Mesothelial cell of epicardium (in vitro differentiated cells): ENCODE measurements at regions not wholly inside any gene's neighbourhood (a gene's known extent, or its start where the extent isn't known, plus 50 kb on each side); places are given as distances from the start of the nearest gene placed in this dataset.
"Not testable (repeated sequence)": the region's sequence is repeated elsewhere in the genome, so short reads cannot be mapped to it uniquely, and the experiment has no call there.

Experiments
- DNase-seq, 2 experiments: peaks; one replicate each; pipeline ENCODE4 v3.0.0; 2021; ENCODE audit warnings: low spot score in 2 of 2; ENCODE audit not compliant: unreplicated experiment in 2 of 2
- H3K27ac Mint-ChIP-seq: 2 replicates; pipeline ENCODE4 v1.8.0; 2021; ENCODE audit warnings: mixed read lengths
- H3K27me3 Mint-ChIP-seq: 2 replicates; pipeline ENCODE4 v1.8.0; 2021; ENCODE audit warnings: low read depth, mixed read lengths
- H3K36me3 Mint-ChIP-seq: 2 replicates; pipeline ENCODE4 v1.8.0; 2021; ENCODE audit warnings: mixed read lengths
- H3K4me1 Mint-ChIP-seq: 2 replicates; pipeline ENCODE4 v1.8.0; 2021; ENCODE audit warnings: mixed read lengths
- H3K4me3 Mint-ChIP-seq: 2 replicates; pipeline ENCODE4 v1.8.0; 2021; ENCODE audit warnings: mild to moderate bottlenecking, moderate library complexity, mixed read lengths
- H3K9me3 Mint-ChIP-seq: 2 replicates; pipeline ENCODE4 v1.8.0; 2021; ENCODE audit warnings: mixed read lengths
- CTCF ChIP-seq: fragments of 200-600 bp; sonication (generic); IDR thresholded peaks from one replicate; pipeline ENCODE4 v1.5.0; 2021; ENCODE audit warnings: antibody characterized with exemption; ENCODE audit not compliant: unreplicated experiment

DNA sequence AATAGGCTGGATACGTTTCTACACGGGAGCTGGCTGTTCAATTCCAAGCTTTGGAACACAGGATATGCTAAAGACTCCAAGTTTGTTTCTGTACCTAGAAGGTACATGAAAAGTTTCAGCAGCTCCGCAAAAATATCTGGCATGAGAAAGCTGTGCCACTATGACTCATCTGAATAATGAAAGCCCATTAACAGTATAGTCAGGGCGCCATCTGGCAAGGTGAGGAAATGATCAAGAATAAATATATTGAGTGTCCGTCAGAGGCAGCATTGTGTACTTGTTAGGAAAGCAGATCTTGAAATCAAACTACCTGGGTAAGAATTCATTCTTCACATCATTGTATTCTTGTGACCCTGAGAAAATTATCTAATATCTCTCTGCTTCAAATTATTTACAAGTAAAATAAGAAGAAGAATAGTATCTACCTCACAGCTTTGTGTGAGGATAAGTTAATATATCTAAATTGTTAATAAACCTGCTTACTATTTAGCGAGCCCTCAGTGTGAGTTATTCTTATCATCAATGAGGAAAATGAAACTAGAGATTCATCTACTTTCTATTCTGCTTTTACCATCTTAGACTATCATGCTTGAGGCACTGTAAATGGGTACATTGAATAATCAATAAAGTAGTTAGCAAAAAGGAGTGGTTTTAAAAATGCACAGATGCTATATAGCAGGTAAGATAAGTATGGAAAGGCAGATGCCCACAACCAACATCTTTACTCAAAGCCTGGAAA, 53.5 kb downstream of the FSCB start:
- Mint-ChIP-seq H3K36me3 (peaks cover 7% of the 10 kb centered on the region), H3K9me3 (peaks cover 38% of the 10 kb centered on the region)
- no peak for DNase-seq

DNA sequence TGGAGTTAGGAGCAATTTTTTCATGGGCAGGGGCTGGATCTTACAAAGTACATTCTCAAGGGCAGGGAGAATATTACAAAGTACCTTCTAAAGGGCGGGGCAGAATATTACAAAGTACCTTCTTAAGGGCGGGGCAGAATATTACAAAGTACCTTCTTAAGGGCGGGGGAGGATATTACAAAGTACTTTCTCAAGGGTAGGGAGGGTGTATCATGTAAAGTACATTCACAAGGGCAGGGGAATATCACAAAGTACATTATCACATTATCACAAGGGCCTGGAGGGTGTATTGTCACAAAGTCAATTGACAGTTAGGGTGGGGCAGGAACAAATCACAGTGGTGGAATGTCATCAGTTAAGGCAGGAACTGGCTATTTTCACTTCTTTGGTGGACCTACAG, 56.9 kb downstream of the FSCB start:
- not testable (repeated sequence) for H3K27me3 Mint-ChIP-seq, H3K36me3 Mint-ChIP-seq, H3K27ac Mint-ChIP-seq, H3K4me3 Mint-ChIP-seq, H3K4me1 Mint-ChIP-seq, DNase-seq
- H3K9me3 Mint-ChIP-seq, result peaks cover 17% of the 10 kb centered on the region

More for the DNA sequence above, 53.5 kb downstream of the FSCB start:
- Mint-ChIP-seq H3K4me3 (no peak overlapping the region), H3K27ac (no peak overlapping the region), H3K4me1 (no peaks in the 10 kb centered on the region), H3K27me3 (no peaks in the 10 kb centered on the region)
- no peak for TF ChIP-seq CTCF

- no peaks in the 10 kb centered on the region for H3K4me1 Mint-ChIP-seq
- H3K27ac Mint-ChIP-seq, result no peak overlapping the region
- H3K4me3 Mint-ChIP-seq, result no peak overlapping the region
- H3K27me3 Mint-ChIP-seq, result no peaks in the 10 kb centered on the region
- H3K9me3 Mint-ChIP-seq, result peaks cover 17% of the 10 kb centered on the region
- no peaks in the 10 kb centered on the region for H3K36me3 Mint-ChIP-seq
- TF ChIP-seq CTCF, result no peak
- no peak for DNase-seq
These were observed 57.4 kb downstream of the FSCB start for GRCh38 chr14:44449680-44450079.

GRCh38 chr14:44448951-44449358, 58.1 kb downstream of the FSCB start:
- no peak for TF ChIP-seq CTCF
- Mint-ChIP-seq H3K4me3 (no peak overlapping the region), H3K36me3 (no peaks in the 10 kb centered on the region), H3K4me1 (no peaks in the 10 kb centered on the region), H3K27ac (no peak overlapping the region), H3K27me3 (no peaks in the 10 kb centered on the region), H3K9me3 (peaks cover 17% of the 10 kb centered on the region)
- no peak for DNase-seq

DNA sequence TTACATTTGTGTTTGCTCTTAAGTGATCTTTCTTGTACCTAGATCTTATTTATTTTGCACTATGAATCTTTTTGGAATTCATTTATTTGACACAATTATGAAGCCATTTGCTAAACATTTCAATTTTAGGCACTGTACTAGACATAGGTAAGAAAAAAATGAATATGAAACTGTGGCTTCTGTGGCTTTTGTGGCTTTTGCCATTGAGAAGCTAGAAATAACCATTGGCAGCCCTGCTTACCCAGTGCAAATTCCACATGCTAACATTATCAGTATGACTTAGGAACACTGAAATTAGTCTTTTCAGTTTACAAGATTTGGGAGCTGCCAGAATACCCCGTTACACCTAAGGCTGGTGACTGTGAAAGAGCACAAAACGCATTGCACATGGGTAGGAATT, 60.1 kb downstream of the FSCB start:
- Mint-ChIP-seq H3K9me3 (peaks cover 17% of the 10 kb centered on the region), H3K27ac (no peak overlapping the region), H3K36me3 (no peaks in the 10 kb centered on the region), H3K4me3 (no peak overlapping the region), H3K27me3 (no peaks in the 10 kb centered on the region), H3K4me1 (no peaks in the 10 kb centered on the region)
- DNase-seq, result no peak
- no peak for TF ChIP-seq CTCF

- no peak overlapping the region for H3K4me3 Mint-ChIP-seq
- DNase-seq, result no peak
- peaks cover 2% of the 10 kb centered on the region for H3K36me3 Mint-ChIP-seq
- no peak overlapping the region for H3K27ac Mint-ChIP-seq
- TF ChIP-seq CTCF, result no peak
- no peaks in the 10 kb centered on the region for H3K4me1 Mint-ChIP-seq
- peaks cover 24% of the 10 kb centered on the region for H3K9me3 Mint-ChIP-seq
- no peaks in the 10 kb centered on the region for H3K27me3 Mint-ChIP-seq
These were observed 62.6 kb downstream of the FSCB start for GRCh38 chr14:44444454-44444853.
